ENCODE measurements at regions not wholly inside any gene's neighbourhood (a gene's known extent, or its start where the extent isn't known, plus 50 kb on each side); places are given as distances from the start of the nearest gene placed in this dataset.

- Histone ChIP-seq H3K36me3 (ENCODE audit: insufficient read depth, low read length) (no peaks in the 10 kb centered on the region), H3K9me2 (ENCODE audit: low read depth, low read length) (no peaks in the 10 kb centered on the region), H3F3A (ENCODE audit: insufficient read depth, low read length) (no peaks in the 10 kb centered on the region), H3K27me3 (ENCODE audit: insufficient read depth, low read length) (no peaks in the 10 kb centered on the region), H3K27ac (ENCODE audit: low read depth, low read length, poor library complexity, severe bottlenecking) (no peak overlapping the region), H2AFZ (ENCODE audit: low read length) (no peak overlapping the region), H3K9me3 (ENCODE audit: low read length) (no peaks in the 10 kb centered on the region), H3K4me2 (ENCODE audit: low read length) (no peak overlapping the region), H3K4me3 (ENCODE audit: low read depth, low read length, poor library complexity, severe bottlenecking) (no peak overlapping the region), H3K9ac (ENCODE audit: low read length) (no peak overlapping the region), H3K4me1 (ENCODE audit: insufficient read depth, low read length, severe bottlenecking) (no peaks in the 10 kb centered on the region), H3K79me2 (ENCODE audit: insufficient read depth, low read length) (no peaks in the 10 kb centered on the region), H4K20me1 (ENCODE audit: insufficient read depth, low read length) (no peaks in the 10 kb centered on the region)
- TF ChIP-seq, protein P1, sequence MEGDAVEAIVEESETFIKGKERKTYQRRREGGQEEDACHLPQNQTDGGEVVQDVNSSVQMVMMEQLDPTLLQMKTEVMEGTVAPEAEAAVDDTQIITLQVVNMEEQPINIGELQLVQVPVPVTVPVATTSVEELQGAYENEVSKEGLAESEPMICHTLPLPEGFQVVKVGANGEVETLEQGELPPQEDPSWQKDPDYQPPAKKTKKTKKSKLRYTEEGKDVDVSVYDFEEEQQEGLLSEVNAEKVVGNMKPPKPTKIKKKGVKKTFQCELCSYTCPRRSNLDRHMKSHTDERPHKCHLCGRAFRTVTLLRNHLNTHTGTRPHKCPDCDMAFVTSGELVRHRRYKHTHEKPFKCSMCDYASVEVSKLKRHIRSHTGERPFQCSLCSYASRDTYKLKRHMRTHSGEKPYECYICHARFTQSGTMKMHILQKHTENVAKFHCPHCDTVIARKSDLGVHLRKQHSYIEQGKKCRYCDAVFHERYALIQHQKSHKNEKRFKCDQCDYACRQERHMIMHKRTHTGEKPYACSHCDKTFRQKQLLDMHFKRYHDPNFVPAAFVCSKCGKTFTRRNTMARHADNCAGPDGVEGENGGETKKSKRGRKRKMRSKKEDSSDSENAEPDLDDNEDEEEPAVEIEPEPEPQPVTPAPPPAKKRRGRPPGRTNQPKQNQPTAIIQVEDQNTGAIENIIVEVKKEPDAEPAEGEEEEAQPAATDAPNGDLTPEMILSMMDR (IDR thresholded peaks at IDR 0.05; ENCODE audit: low read length), result no peak
- no peak for TF ChIP-seq EZH2 (IDR thresholded peaks at IDR 0.05; ENCODE audit: borderline replicate concordance, low read length)
Observed at GRCh38 chr3:96022676-96023075, 791.7 kb upstream of the EPHA6 start.

GRCh38 chr3:96027718-96028117, 786.7 kb upstream of the EPHA6 start:
- Histone ChIP-seq H3K27me3 (ENCODE audit: insufficient read depth, low read length) (no peaks in the 10 kb centered on the region), H3K9me2 (ENCODE audit: low read depth, low read length) (no peaks in the 10 kb centered on the region), H2AFZ (ENCODE audit: low read length) (no peak overlapping the region), H3K4me3 (ENCODE audit: low read depth, low read length, poor library complexity, severe bottlenecking) (no peak overlapping the region), H3K4me2 (ENCODE audit: low read length) (no peak overlapping the region), H3K36me3 (ENCODE audit: insufficient read depth, low read length) (no peaks in the 10 kb centered on the region), H3K27ac (ENCODE audit: low read depth, low read length, poor library complexity, severe bottlenecking) (no peak overlapping the region), H3K4me1 (ENCODE audit: insufficient read depth, low read length, severe bottlenecking) (no peaks in the 10 kb centered on the region), H4K20me1 (ENCODE audit: insufficient read depth, low read length) (no peaks in the 10 kb centered on the region), H3K9me3 (ENCODE audit: low read length) (no peaks in the 10 kb centered on the region), H3F3A (ENCODE audit: insufficient read depth, low read length) (no peaks in the 10 kb centered on the region), H3K9ac (ENCODE audit: low read length) (no peak overlapping the region), H3K79me2 (ENCODE audit: insufficient read depth, low read length) (no peaks in the 10 kb centered on the region)
- no peak for TF ChIP-seq EZH2 (IDR thresholded peaks at IDR 0.05; ENCODE audit: borderline replicate concordance, low read length)
- TF ChIP-seq, protein P1 (IDR thresholded peaks at IDR 0.05; ENCODE audit: low read length), result no peak

DNA sequence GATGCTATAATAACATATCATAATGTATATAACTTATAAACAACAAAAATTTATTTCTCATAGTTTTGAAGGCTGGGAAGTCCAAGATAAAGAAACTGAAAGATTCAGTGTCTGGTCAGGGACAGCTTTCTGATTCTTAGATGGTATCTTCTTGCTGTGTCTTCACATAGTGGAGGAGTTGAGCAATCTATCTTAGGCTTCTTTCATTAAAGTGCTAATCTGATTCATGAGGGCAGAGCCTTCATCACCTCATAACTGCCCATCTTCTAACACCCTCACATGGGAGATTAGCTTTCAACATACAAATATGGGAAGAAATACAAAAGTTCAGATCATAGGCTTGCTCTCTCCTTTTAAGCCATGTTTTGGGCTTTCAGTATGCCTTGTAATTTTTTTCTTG, 774.8 kb upstream of the EPHA6 start:
- no peaks in the 10 kb centered on the region for H3K4me1 ChIP-seq (ENCODE audit: insufficient read depth, low read length, severe bottlenecking)
- H3K27me3 ChIP-seq (ENCODE audit: insufficient read depth, low read length), result no peaks in the 10 kb centered on the region
- H3K36me3 ChIP-seq (ENCODE audit: insufficient read depth, low read length), result no peaks in the 10 kb centered on the region
- no peak overlapping the region for H3K27ac ChIP-seq (ENCODE audit: low read depth, low read length, poor library complexity, severe bottlenecking)
- H4K20me1 ChIP-seq (ENCODE audit: insufficient read depth, low read length), result no peaks in the 10 kb centered on the region
- no peak overlapping the region for H3K4me2 ChIP-seq (ENCODE audit: low read length)
- H3K9ac ChIP-seq (ENCODE audit: low read length), result no peak overlapping the region
- no peak overlapping the region for H3K4me3 ChIP-seq (ENCODE audit: low read depth, low read length, poor library complexity, severe bottlenecking)
- no peaks in the 10 kb centered on the region for H3K79me2 ChIP-seq (ENCODE audit: insufficient read depth, low read length)
- H2AFZ ChIP-seq (ENCODE audit: low read length), result no peak overlapping the region
- H3F3A ChIP-seq (ENCODE audit: insufficient read depth, low read length), result no peaks in the 10 kb centered on the region
- no peak for TF ChIP-seq EZH2 (IDR thresholded peaks at IDR 0.05; ENCODE audit: borderline replicate concordance, low read length)
- TF ChIP-seq, protein P1 (IDR thresholded peaks at IDR 0.05; ENCODE audit: low read length), result no peak
- H3K9me3 ChIP-seq (ENCODE audit: low read length), result no peaks in the 10 kb centered on the region
- H3K9me2 ChIP-seq (ENCODE audit: low read depth, low read length), result no peaks in the 10 kb centered on the region
